Stomach (tissue), 4 donors: ENCODE measurements at regions not wholly inside any gene's neighbourhood (a gene's known extent, or its start where the extent isn't known, plus 50 kb on each side); places are given as distances from the start of the nearest gene placed in this dataset.

Experiments
- CTCF ChIP-seq, 7 experiments: fragments of 450-650 bp in 4 of 7; fragments of 200-600 bp in 3 of 7; sonication (generic) in 3 of 7; IDR thresholded peaks; one replicate each; pipeline ENCODE4 v1.5.1; 2016 to 2019; ENCODE audit warnings: antibody characterized with exemption in 7 of 7, control low read depth in 2 of 7, mild to moderate bottlenecking in 1 of 7
- EP300 ChIP-seq: sonication (generic); formaldehyde crosslinking; IDR thresholded peaks from one replicate; pipeline ENCODE4 v1.6.1; 2017; ENCODE audit warnings: antibody characterized with exemption
- POLR2AphosphoS5 ChIP-seq, 3 donors: sonication (generic); formaldehyde crosslinking; IDR thresholded peaks; one replicate each; pipeline ENCODE4 v1.6.1; 2016; ENCODE audit warnings: antibody characterized with exemption in 3 of 3

GRCh38 chr2:153133716-153134115 lies 344.8 kb downstream of the RPRM start:
- TF ChIP-seq EP300 (no peak), CTCF (IDR thresholded peaks at IDR 0.05) (no peak), POLR2AphosphoS5 (IDR thresholded peaks at IDR 0.05) (no peak)
